Left renal cortex interstitium (tissue), 4 donors: ENCODE measurements at regions not wholly inside any gene's neighbourhood (a gene's known extent, or its start where the extent isn't known, plus 50 kb on each side); places are given as distances from the start of the nearest gene placed in this dataset.
A peak's percentile ranks its signal among the peaks of the same experiment; 100 is the strongest.
"Not testable (repeated sequence)": the region's sequence is repeated elsewhere in the genome, so short reads cannot be mapped to it uniquely, and the experiment has no call there.

Experiments
- DNase-seq, 4 donors: peaks; one replicate each; pipeline ENCODE4 v3.0.0-alpha.2; 2013; ENCODE audit warnings: low read depth in 4 of 4, low spot score in 2 of 4, missing footprints in 1 of 4

GRCh38 chr7:65317372-65317771, 56.3 kb upstream of the ZNF92 start:
- no peak for DNase-seq

- DNase-seq: no peak
These were observed 62.9 kb upstream of the ZNF92 start for GRCh38 chr7:65310761-65311160.

- no peak for DNase-seq
These were observed 65.4 kb upstream of the ZNF92 start for GRCh38 chr7:65308300-65308678.

GRCh38 chr7:65307651-65308299, 65.9 kb upstream of the ZNF92 start:
- DNase-seq: peak in 3 of 4 donors; percentile 22 to 56 (median 54)

GRCh38 chr7:65304175-65304574, 69.5 kb upstream of the ZNF92 start:
- DNase-seq: peak in 2 of 4 donors; percentile 4 to 15

GRCh38 chr7:65302883-65303282, 70.8 kb upstream of the ZNF92 start:
- DNase-seq: no peak

- no peak for DNase-seq
These were observed 72.6 kb upstream of the ZNF92 start for GRCh38 chr7:65301007-65301406.

GRCh38 chr7:65295409-65295808, 78.2 kb upstream of the ZNF92 start:
- DNase-seq: no peak

GRCh38 chr7:65290340-65290739, 83.3 kb upstream of the ZNF92 start:
- not testable (repeated sequence) for DNase-seq

- DNase-seq: no peak
These were observed 86.6 kb upstream of the ZNF92 start for GRCh38 chr7:65287023-65287422.

- DNase-seq: no peak
These were observed 87.5 kb upstream of the ZNF92 start for GRCh38 chr7:65285906-65286864.

GRCh38 chr7:65285241-65285640, 88.4 kb upstream of the ZNF92 start:
- DNase-seq: not testable (repeated sequence)

- no peak for DNase-seq
These were observed 93.9 kb upstream of the ZNF92 start for GRCh38 chr7:65279795-65280194.

- no peak for DNase-seq
These were observed 96.8 kb upstream of the ZNF92 start for GRCh38 chr7:65276822-65277221.

GRCh38 chr7:65271502-65271901, 102.2 kb upstream of the ZNF92 start:
- not testable (repeated sequence) for DNase-seq

- DNase-seq: peak; percentile 75 to 92 (median 80)
These were observed 104.4 kb upstream of the ZNF92 start for GRCh38 chr7:65269150-65269856.

GRCh38 chr7:65268782-65269149, 104.9 kb upstream of the ZNF92 start:
- no peak for DNase-seq

- no peak for DNase-seq
These were observed 107.6 kb upstream of the ZNF92 start for GRCh38 chr7:65265933-65266519.

GRCh38 chr7:65264258-65264657, 109.4 kb upstream of the ZNF92 start:
- no peak for DNase-seq

GRCh38 chr7:65260673-65261072, 113.0 kb upstream of the ZNF92 start:
- not testable (repeated sequence) for DNase-seq
